Tibial nerve (tissue), 4 donors: ENCODE measurements at regions not wholly inside any gene's neighbourhood (a gene's known extent, or its start where the extent isn't known, plus 50 kb on each side); places are given as distances from the start of the nearest gene placed in this dataset.

Source experiments
- CTCF ChIP-seq, 5 experiments: fragments of 200-600 bp in 3 of 5; fragments of 450-650 bp in 2 of 5; sonication (generic) in 3 of 5; IDR thresholded peaks; one replicate each; pipeline ENCODE4 v1.5.1; 2016 to 2019; ENCODE audit warnings: antibody characterized with exemption in 5 of 5, mild to moderate bottlenecking in 3 of 5, moderate library complexity in 2 of 5
- EP300 ChIP-seq, 2 donors: sonication (generic); formaldehyde crosslinking; IDR thresholded peaks; one replicate each; pipeline ENCODE4 v1.6.1; 2017; ENCODE audit warnings: antibody characterized with exemption in 2 of 2, mild to moderate bottlenecking in 1 of 2
- POLR2A ChIP-seq, 2 donors: fragments of 450-650 bp; IDR thresholded peaks; one replicate each; pipeline ENCODE4 v1.6.1; 2017; ENCODE audit warnings: antibody characterized with exemption in 2 of 2, mild to moderate bottlenecking in 2 of 2, moderate library complexity in 2 of 2

- TF ChIP-seq EP300 (IDR thresholded peaks at IDR 0.05) (no peak), CTCF (IDR thresholded peaks at IDR 0.05) (no peak), POLR2A (IDR thresholded peaks at IDR 0.05) (no peak)
Observed at GRCh38 chr5:167790045-167790444, 501.4 kb upstream of the WWC1 start.
